Stimulated activated CD4-positive, alpha-beta T cell treated with anti-CD3 and anti-CD28 coated beads, Interleukin-4, amount 100 ng/mL, for 4 hours (primary cell): ENCODE measurements at regions not wholly inside any gene's neighbourhood (a gene's known extent, or its start where the extent isn't known, plus 50 kb on each side); places are given as distances from the start of the nearest gene placed in this dataset.
"Not testable (repeated sequence)": the region's sequence is repeated elsewhere in the genome, so short reads cannot be mapped to it uniquely, and the experiment has no call there.

Source experiments
- DNase-seq, 2 experiments: peaks; one replicate each; pipeline ENCODE4 v3.0.0-alpha.2; 2020

DNA sequence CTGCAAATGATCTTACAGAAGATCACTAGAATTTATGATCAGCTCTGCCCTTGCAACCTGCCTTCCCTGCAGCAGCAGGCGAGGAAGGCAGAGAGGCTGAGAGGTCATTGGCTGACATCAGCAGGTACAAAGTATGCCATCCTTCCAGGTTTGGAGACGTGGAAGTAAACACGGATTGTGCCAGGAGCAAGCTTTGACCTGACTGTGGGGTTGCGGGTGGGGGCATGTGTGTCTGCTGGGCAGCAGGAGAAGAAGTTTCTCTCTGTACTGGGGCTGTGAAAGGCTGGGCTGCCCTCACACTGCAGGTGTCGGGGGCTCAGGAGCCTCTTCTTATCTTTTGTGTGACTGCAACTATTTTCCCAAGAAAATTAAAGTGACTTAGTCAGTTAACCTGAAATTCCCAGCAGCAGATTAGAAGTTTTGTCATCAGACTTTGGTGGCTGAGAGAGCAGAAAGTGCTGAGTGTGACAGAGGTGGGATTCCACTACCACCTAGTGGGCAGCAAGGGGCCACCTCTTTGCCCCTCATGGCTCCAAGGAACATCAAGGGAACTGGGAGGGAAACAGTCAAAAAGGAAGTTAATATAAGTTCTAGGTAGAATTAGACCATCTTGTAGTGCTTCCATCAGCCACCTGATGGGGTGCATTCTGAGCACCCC, 565.9 kb downstream of the ETS1 start:
- DNase-seq: no peak

DNA sequence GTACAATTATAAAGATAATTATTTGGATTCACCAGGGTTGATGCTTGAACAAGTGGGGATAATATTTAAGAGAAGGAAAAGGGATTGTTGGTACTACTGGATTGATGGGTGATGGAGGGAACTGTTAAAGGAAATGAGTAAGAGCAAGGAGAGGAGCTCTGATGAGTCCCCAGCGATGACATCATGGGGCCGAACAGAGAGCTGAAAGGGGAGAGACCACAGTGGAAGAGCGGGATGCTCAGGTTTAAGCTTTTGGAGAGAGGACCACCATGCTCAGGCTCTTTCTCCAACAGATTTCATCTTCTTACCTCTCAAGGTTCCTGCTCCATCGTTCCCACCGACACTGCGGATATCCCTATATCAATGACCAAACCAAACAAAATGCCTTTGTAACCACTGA, 568.7 kb downstream of the ETS1 start:
- no peak for DNase-seq

DNA sequence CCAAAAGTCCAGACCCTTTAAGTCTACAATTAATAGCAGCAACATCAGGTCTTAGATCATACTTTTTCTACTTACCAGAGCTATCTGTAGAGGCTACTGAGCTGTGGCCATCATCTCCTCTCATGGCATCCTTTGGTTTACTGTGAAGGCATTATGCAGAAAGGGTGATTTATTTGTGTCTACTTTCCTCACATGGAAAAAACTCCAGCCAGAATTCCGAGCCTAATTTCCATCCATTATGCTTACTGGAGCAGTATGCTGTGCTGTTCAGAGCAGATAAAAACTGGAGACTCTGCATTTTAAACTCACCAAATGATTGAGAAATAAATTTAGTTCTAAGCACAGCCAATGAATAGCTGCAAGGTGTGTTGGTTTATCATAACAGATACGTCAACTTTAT, 581.8 kb downstream of the ETS1 start:
- no peak for DNase-seq

- no peak for DNase-seq
Observed at GRCh38 chr11:127998421-127998820, 588.9 kb downstream of the ETS1 start.

- no peak for DNase-seq
Observed at GRCh38 chr11:127997594-127997993, 589.8 kb downstream of the ETS1 start.

GRCh38 chr11:127996825-127997224, 590.5 kb downstream of the ETS1 start:
- DNase-seq: no peak

DNA sequence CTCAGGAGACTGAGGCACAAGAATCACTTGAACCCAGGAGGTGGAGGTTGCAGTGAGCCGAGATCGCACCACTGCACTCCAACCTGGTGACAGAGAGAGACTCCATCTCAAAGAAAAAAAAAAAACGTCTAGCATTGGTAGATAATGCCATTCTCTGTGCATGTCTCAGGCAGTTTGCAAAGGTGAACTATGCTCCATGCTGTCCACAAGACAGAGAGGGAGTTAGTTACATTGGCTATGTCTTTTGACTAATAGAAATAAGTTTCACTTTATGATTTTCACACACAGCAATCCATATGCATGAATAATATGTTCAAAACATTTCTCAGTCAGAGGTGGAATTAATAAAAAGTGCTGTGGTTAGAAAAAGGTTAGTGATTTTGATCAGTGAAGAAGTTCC, 591.4 kb downstream of the ETS1 start:
- no peak for DNase-seq

DNA sequence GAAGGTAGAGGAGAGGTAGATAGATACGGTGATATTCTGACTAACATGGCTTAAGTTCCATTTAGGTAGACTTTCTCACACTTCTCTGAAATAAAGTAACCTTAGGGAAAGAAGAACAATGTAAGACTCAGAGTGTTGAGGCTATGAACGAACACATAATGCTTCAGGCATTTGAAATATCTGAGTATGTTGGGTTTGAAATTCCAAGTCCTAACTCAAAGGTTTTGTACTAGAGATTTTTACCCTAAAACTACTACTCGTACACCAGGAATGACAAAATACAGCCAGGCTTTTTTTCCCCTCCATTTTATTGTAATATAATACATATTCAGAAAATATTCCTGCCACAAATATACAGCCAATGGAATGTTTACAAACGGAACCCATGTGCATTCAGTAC, 592.6 kb downstream of the ETS1 start:
- no peak for DNase-seq

DNA sequence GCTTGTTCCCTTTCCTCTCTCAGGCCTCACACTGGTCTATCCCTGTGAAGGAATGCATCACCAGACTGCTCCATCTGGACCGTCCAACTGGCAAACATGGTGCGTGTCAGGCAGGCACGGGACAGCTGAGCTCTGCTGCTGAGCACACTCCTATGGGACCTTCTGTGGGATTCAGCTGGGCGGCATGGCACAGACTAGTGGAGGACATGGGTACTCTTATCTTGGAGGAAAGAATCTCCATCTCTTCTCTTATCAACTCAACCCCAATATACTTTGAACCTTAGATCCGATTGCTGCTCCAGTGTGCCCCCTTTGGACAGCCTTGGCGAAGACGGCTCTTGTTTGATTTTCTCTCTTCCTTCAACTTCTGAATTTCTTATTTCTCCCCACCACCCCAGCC, 593.6 kb downstream of the ETS1 start:
- DNase-seq: no peak

- no peak for DNase-seq
Observed at GRCh38 chr11:127993281-127993680, 594.1 kb downstream of the ETS1 start.

- no peak for DNase-seq
Observed at GRCh38 chr11:127986073-127986472, 601.3 kb downstream of the ETS1 start.

DNA sequence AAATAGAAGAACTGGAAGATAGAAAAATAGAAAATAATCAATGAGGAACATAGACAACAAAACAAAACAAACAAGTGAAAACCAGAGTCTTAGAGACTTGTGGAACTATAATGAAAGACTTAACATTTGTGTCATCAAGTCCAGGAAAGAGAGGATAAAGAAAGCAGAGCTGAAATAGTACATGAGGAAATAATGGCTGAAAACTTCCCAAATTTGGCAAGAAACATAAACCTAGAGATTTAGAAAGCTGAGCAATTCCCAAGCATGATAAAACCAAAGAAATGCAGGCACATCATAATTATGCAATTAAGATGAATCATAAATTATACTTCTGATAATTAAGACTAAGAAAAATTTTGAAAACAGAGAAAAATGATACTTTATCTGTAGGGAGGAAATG, 614.5 kb downstream of the ETS1 start:
- no peak for DNase-seq

DNA sequence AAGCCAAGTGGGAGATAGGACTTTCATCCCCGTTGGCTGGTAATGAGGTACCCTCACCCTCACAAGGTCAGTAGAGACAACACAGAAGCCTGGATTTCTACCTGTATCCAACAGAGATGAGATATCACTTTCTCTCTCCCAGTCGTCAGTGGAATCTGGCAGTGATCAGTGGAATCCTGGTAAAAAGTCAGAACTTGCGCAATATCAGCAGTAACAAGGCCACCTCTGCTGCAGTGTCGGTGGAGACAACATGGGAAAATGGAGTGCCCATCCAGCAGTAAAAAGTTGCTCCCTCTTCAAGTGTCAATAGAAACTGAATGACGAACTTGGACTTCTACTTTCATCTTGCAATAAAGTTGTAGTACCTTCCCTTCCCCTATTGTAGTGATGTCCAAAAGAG, 615.9 kb downstream of the ETS1 start:
- no peak for DNase-seq

GRCh38 chr11:127966821-127967220, 620.5 kb downstream of the ETS1 start:
- no peak for DNase-seq

DNA sequence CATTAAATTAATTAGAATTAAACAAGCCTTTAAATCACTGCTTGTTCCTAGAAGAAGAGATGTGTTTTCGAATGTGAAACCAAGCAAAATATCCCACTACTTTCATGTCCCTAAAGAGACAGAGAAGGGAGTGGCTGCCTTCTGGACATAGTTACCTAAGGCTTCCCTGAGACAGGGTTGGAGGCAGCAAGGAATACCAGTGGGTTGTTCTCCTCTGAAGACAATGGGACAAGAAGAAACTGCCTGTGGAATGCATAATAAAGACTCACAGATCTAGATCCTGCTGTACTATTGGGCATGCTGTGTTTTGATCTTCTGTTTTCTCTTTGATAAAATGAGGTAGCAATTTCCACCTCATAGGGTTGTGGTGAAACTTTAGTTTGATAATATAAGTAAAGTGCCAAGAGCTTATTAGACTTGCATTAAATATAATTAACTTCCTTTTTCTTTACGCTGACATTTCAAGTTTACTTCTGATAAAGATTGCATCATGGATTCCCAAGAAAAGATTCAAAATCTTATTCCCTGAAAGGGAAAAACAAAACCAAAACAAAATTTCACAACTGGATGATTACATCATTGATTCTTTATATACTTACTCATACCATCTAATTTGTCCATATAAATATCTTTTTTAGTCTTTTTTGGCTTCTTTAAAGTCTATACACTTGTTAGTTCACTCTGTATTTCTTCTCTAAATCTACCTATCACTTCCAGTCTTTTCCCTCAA, 621.3 kb downstream of the ETS1 start:
- DNase-seq: no peak

- no peak for DNase-seq
Observed at GRCh38 chr11:127962416-127962815, 624.9 kb downstream of the ETS1 start.

- DNase-seq: no peak
Observed at GRCh38 chr11:127950162-127950561, 637.2 kb downstream of the ETS1 start.

- DNase-seq: no peak
Observed at GRCh38 chr11:127943763-127944162, 643.6 kb downstream of the ETS1 start.

GRCh38 chr11:127943152-127943551, 644.2 kb downstream of the ETS1 start:
- no peak for DNase-seq

DNA sequence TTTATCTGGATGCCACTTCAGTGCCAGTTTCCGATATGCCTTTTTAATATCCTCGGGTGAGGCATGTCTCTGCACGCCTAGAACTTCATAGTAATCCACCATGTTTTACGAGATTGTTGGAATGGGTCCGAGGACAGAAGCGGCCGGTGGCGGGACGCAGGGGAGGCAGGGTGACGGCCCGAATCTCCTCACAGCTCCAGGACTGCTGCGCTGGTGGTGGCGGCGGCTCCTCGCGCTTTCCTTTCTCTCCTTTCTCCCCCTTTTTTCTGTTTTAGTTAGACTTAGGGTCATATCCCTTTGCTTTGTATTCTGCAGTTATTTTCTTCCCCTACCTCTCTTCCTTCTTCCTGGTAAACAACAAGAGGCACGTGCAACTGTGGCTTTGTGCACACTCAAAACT, 645.8 kb downstream of the ETS1 start:
- DNase-seq: not testable (repeated sequence)

- DNase-seq: no peak
Observed at GRCh38 chr11:127939000-127939399, 648.4 kb downstream of the ETS1 start.

- DNase-seq: no peak
Observed at GRCh38 chr11:127935081-127935480, 652.3 kb downstream of the ETS1 start.

DNA sequence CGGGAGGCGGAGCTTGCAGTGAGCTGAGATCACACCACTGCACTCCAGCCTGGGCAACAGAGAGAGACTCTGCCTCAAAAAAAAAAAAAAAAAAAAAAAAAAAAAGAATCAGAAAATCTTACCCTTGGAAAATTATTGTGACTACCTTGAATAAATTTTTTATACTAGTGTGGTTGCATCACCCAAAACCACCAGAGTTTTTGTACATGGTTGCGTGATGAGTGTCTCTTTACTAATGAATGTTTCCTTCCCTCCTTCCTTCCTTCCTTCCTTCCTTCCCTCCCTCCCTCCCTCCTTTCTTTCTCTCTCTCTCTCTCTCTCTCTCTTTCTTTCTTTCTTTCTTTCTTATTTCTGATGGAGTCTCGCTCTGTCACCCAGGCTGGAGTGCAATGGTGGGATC, 653.4 kb downstream of the ETS1 start:
- not testable (repeated sequence) for DNase-seq

DNA sequence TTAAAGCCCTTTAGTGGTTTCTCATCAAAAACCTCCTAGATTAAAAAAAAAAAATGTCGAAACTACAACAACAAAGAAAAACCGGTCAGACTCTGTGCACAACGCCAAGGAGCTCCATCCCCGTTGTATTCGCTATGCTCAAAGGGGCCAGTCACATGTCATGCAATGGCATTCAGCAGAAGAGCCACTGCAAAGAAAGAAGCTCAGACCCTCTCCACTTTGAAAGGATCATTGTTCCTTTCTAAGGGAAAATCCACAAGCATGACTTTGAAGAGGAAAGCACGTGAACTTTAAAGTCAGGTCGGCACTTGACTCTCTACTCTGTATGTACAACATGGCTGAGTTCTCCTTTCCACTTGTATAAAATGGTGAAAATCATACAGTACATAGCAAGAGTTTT, 655.6 kb downstream of the ETS1 start:
- no peak for DNase-seq

- no peak for DNase-seq
Observed at GRCh38 chr11:127926721-127927120, 660.6 kb downstream of the ETS1 start.
